Osteoblast (primary cell): ENCODE measurements at regions not wholly inside any gene's neighbourhood (a gene's known extent, or its start where the extent isn't known, plus 50 kb on each side); places are given as distances from the start of the nearest gene placed in this dataset.
A peak's percentile ranks its signal among the peaks of the same experiment; 100 is the strongest.

Experiments used
- DNase-seq: peaks from one replicate; pipeline ENCODE4 v3.0.0; 2011; ENCODE audit warnings: low spot score, mixed read lengths; ENCODE audit not compliant: insufficient read length; ENCODE audit errors: missing footprints
- H2AFZ ChIP-seq: 2 replicates; pipeline ENCODE4 v1.6.0; 2011; ENCODE audit warnings: mild to moderate bottlenecking, low read length
- H3K27ac ChIP-seq: 2 replicates; pipeline ENCODE4 v1.5.1; 2011; ENCODE audit warnings: mild to moderate bottlenecking, low read depth, low read length, moderate library complexity
- H3K27me3 ChIP-seq: 2 replicates; pipeline ENCODE4 v1.6.0; 2012; ENCODE audit warnings: mild to moderate bottlenecking, control low read depth, inconsistent platforms, low read length, moderate library complexity; ENCODE audit not compliant: insufficient read depth
- H3K36me3 ChIP-seq: 2 replicates; pipeline ENCODE4 v1.5.1; 2011; ENCODE audit warnings: mild to moderate bottlenecking, low read length, control low read depth, moderate library complexity; ENCODE audit not compliant: insufficient read depth
- H3K4me1 ChIP-seq: 2 replicates; pipeline ENCODE4 v1.5.1; 2011; ENCODE audit warnings: mild to moderate bottlenecking, low read length, control low read depth, moderate library complexity; ENCODE audit not compliant: insufficient read depth
- H3K4me2 ChIP-seq: 2 replicates; pipeline ENCODE4 v1.6.0; 2011; ENCODE audit warnings: mild to moderate bottlenecking, low read length; ENCODE audit not compliant: insufficient read depth
- H3K4me3 ChIP-seq: fragments of 200-600 bp; sonication (generic); 3 replicates; pipeline ENCODE4 v1.5.1; 2012; ENCODE audit warnings: mild to moderate bottlenecking, low read length, inconsistent platforms; ENCODE audit not compliant: insufficient read depth
- H3K79me2 ChIP-seq: 2 replicates; pipeline ENCODE4 v1.6.0; 2012; ENCODE audit warnings: mild to moderate bottlenecking, low read length, control low read depth, inconsistent platforms; ENCODE audit not compliant: insufficient read depth
- H3K9me3 ChIP-seq: 2 replicates; pipeline ENCODE4 v1.5.1; 2011; ENCODE audit warnings: low read depth, low read length, control low read depth
- H4K20me1 ChIP-seq: 2 replicates; pipeline ENCODE4 v1.6.0; 2012; ENCODE audit warnings: mild to moderate bottlenecking, low read length, control low read depth; ENCODE audit not compliant: insufficient read depth
- CTCF ChIP-seq: IDR thresholded peaks from 2 replicates; pipeline ENCODE4 v1.5.1; 2011; ENCODE audit warnings: mild to moderate bottlenecking, low read depth, low read length, moderate library complexity; ENCODE audit errors: extremely low read depth

- Histone ChIP-seq H3K4me1 (no peaks in the 10 kb centered on the region), H3K4me3 (no peak overlapping the region), H3K9me3 (no peaks in the 10 kb centered on the region), H3K27me3 (no peaks in the 10 kb centered on the region), H2AFZ (no peak overlapping the region), H3K79me2 (no peaks in the 10 kb centered on the region), H3K4me2 (no peak overlapping the region), H3K36me3 (no peaks in the 10 kb centered on the region), H4K20me1 (no peaks in the 10 kb centered on the region), H3K27ac (no peak overlapping the region)
- no peak for TF ChIP-seq CTCF
- peak; percentile 49 for DNase-seq
These were observed 612.5 kb downstream of the PRELID2 start for GRCh38 chr5:145222622-145223021.

- no peak overlapping the region for H3K4me3 ChIP-seq
- DNase-seq, result peak; percentile 50
- no peaks in the 10 kb centered on the region for H3K36me3 ChIP-seq
- H4K20me1 ChIP-seq, result no peaks in the 10 kb centered on the region
- no peak overlapping the region for H3K4me2 ChIP-seq
- no peak overlapping the region for H3K27ac ChIP-seq
- TF ChIP-seq CTCF, result no peak
- H2AFZ ChIP-seq, result no peak overlapping the region
- no peaks in the 10 kb centered on the region for H3K9me3 ChIP-seq
- no peaks in the 10 kb centered on the region for H3K4me1 ChIP-seq
- no peaks in the 10 kb centered on the region for H3K27me3 ChIP-seq
- H3K79me2 ChIP-seq, result no peaks in the 10 kb centered on the region
These were observed 613.7 kb downstream of the PRELID2 start for GRCh38 chr5:145221416-145221815.

GRCh38 chr5:145220481-145220880 lies 614.7 kb downstream of the PRELID2 start:
- H3K27ac ChIP-seq, result no peak overlapping the region

GRCh38 chr5:145218982-145219381 lies 616.2 kb downstream of the PRELID2 start:
- H3K36me3 ChIP-seq, result no peaks in the 10 kb centered on the region

More at GRCh38 chr5:145220481-145220880, 614.7 kb downstream of the PRELID2 start:
- no peak for TF ChIP-seq CTCF
- H3K27me3 ChIP-seq, result no peaks in the 10 kb centered on the region
- no peak overlapping the region for H3K4me3 ChIP-seq
- no peaks in the 10 kb centered on the region for H3K79me2 ChIP-seq
- H3K36me3 ChIP-seq, result no peaks in the 10 kb centered on the region
- DNase-seq, result no peak
- no peaks in the 10 kb centered on the region for H3K4me1 ChIP-seq
- H2AFZ ChIP-seq, result no peak overlapping the region
- no peak overlapping the region for H3K4me2 ChIP-seq
- H4K20me1 ChIP-seq, result no peaks in the 10 kb centered on the region
- H3K9me3 ChIP-seq, result no peaks in the 10 kb centered on the region

More at GRCh38 chr5:145218982-145219381, 616.2 kb downstream of the PRELID2 start:
- H3K27me3 ChIP-seq, result no peaks in the 10 kb centered on the region
- no peak overlapping the region for H3K4me3 ChIP-seq
- DNase-seq, result no peak
- no peak overlapping the region for H2AFZ ChIP-seq
- no peaks in the 10 kb centered on the region for H3K9me3 ChIP-seq
- H4K20me1 ChIP-seq, result no peaks in the 10 kb centered on the region
- no peak overlapping the region for H3K27ac ChIP-seq
- no peak for TF ChIP-seq CTCF
- no peaks in the 10 kb centered on the region for H3K79me2 ChIP-seq
- H3K4me1 ChIP-seq, result no peaks in the 10 kb centered on the region
- H3K4me2 ChIP-seq, result no peak overlapping the region
